H9 (cell line): ENCODE measurements at regions not wholly inside any gene's neighbourhood (a gene's known extent, or its start where the extent isn't known, plus 50 kb on each side); places are given as distances from the start of the nearest gene placed in this dataset.

Experiments
- DNase-seq: peaks from one replicate; pipeline ENCODE4 v3.0.0-alpha.2; 2017
- H2AFZ ChIP-seq: one replicate; pipeline ENCODE4 v1.6.1; 2013; ENCODE audit warnings: mild to moderate bottlenecking, low read length, control low read depth, moderate library complexity
- H2AK5ac ChIP-seq: 2 replicates; pipeline ENCODE4 v1.6.1; 2013; ENCODE audit warnings: low read length, control low read depth, mixed read lengths; ENCODE audit not compliant: insufficient read length
- H2BK120ac ChIP-seq: one replicate; pipeline ENCODE4 v1.6.1; 2013; ENCODE audit warnings: low read depth, mild to moderate bottlenecking, low read length, control low read depth, inconsistent platforms; ENCODE audit not compliant: poor library complexity, severe bottlenecking
- H2BK12ac ChIP-seq: 2 replicates; pipeline ENCODE4 v1.6.1; 2013; ENCODE audit warnings: low read length, control low read depth, mixed read lengths, low read depth; ENCODE audit not compliant: insufficient read length
- H2BK15ac ChIP-seq: 2 replicates; pipeline ENCODE4 v1.6.1; 2013; ENCODE audit warnings: low read depth, low read length, control low read depth
- H2BK20ac ChIP-seq: one replicate; pipeline ENCODE4 v1.6.1; 2013; ENCODE audit warnings: low read depth, mild to moderate bottlenecking, low read length, control low read depth, inconsistent platforms; ENCODE audit not compliant: poor library complexity, severe bottlenecking
- H2BK5ac ChIP-seq: 2 replicates; pipeline ENCODE4 v1.6.1; 2013; ENCODE audit warnings: low read length, control low read depth, mixed read lengths; ENCODE audit not compliant: insufficient read length
- H3K14ac ChIP-seq: 2 replicates; pipeline ENCODE4 v1.6.1; 2013; ENCODE audit warnings: low read length, control low read depth; ENCODE audit not compliant: insufficient read depth
- H3K18ac ChIP-seq: 2 replicates; pipeline ENCODE4 v1.6.1; 2013; ENCODE audit warnings: low read depth, mild to moderate bottlenecking, mixed read lengths, low read length, control low read depth; ENCODE audit not compliant: insufficient read length
- H3K23ac ChIP-seq: 2 replicates; pipeline ENCODE4 v1.6.1; 2013; ENCODE audit warnings: low read length, control low read depth, mixed read lengths, low read depth; ENCODE audit not compliant: insufficient read length
- H3K23me2 ChIP-seq: 2 replicates; pipeline ENCODE4 v1.6.1; 2013; ENCODE audit warnings: low read depth, mild to moderate bottlenecking, mixed read lengths, low read length, control low read depth; ENCODE audit not compliant: insufficient read length, poor library complexity, severe bottlenecking
- H3K27ac ChIP-seq: 2 replicates; pipeline ENCODE4 v1.5.1; 2013; ENCODE audit warnings: low read length, control low read depth, mixed read lengths, low read depth; ENCODE audit not compliant: insufficient read length
- H3K27me3 ChIP-seq: 2 replicates; pipeline ENCODE4 v1.6.1; 2013; ENCODE audit warnings: low read length, control low read depth, inconsistent platforms; ENCODE audit not compliant: insufficient read depth
- H3K4ac ChIP-seq: 2 replicates; pipeline ENCODE4 v1.6.1; 2013; ENCODE audit warnings: low read depth, mild to moderate bottlenecking, control low read depth, inconsistent platforms, low read length, moderate library complexity
- H3K4me1 ChIP-seq: 2 replicates; pipeline ENCODE4 v1.6.1; 2013; ENCODE audit warnings: low read length, control low read depth, inconsistent platforms; ENCODE audit not compliant: insufficient read depth
- H3K4me2 ChIP-seq: 2 replicates; pipeline ENCODE4 v1.6.1; 2013; ENCODE audit warnings: low read length, control low read depth, mixed read lengths; ENCODE audit not compliant: insufficient read length, insufficient read depth
- H3K56ac ChIP-seq: 2 replicates; pipeline ENCODE4 v1.6.1; 2013; ENCODE audit warnings: low read depth, mild to moderate bottlenecking, mixed read lengths, low read length, control low read depth; ENCODE audit not compliant: insufficient read length
- H3K79me1 ChIP-seq: 2 replicates; pipeline ENCODE4 v1.6.1; 2013; ENCODE audit warnings: low read depth, mild to moderate bottlenecking, moderate library complexity, low read length, control low read depth, inconsistent platforms; ENCODE audit not compliant: insufficient read depth, poor library complexity, severe bottlenecking
- H3K79me2 ChIP-seq: 2 replicates; pipeline ENCODE4 v1.6.1; 2013; ENCODE audit warnings: low read length, control low read depth, inconsistent platforms; ENCODE audit not compliant: insufficient read depth
- H3K9ac ChIP-seq: 2 replicates; pipeline ENCODE4 v1.6.1; 2013; ENCODE audit warnings: low read length, control low read depth, mixed read lengths; ENCODE audit not compliant: insufficient read length; ENCODE audit errors: extremely low read depth
- H3K9me3 ChIP-seq: one replicate; pipeline ENCODE4 v1.6.1; 2013; ENCODE audit warnings: low read depth, low read length, inconsistent platforms; ENCODE audit not compliant: control insufficient read depth
- H3T11ph ChIP-seq: one replicate; pipeline ENCODE4 v1.6.1; 2013; ENCODE audit warnings: mild to moderate bottlenecking, low read length, control low read depth, inconsistent platforms
- H4K20me1 ChIP-seq: one replicate; pipeline ENCODE4 v1.6.1; 2013; ENCODE audit not compliant: control insufficient read depth, insufficient read length, insufficient read depth
- H4K5ac ChIP-seq: 2 replicates; pipeline ENCODE4 v1.6.1; 2013; ENCODE audit warnings: low read depth, mild to moderate bottlenecking, mixed read lengths, low read length, control low read depth; ENCODE audit not compliant: insufficient read length
- H4K8ac ChIP-seq: replicated peaks from 2 replicates; pipeline ENCODE4 v1.6.1; 2013; ENCODE audit warnings: low read length, control low read depth, mixed read lengths, low read depth; ENCODE audit not compliant: insufficient read length
- H4K91ac ChIP-seq: 2 replicates; pipeline ENCODE4 v1.6.1; 2013; ENCODE audit warnings: low read depth, mild to moderate bottlenecking, moderate library complexity, mixed read lengths, low read length, control low read depth; ENCODE audit not compliant: insufficient read length
- H3K27ac Mint-ChIP-seq, 3 experiments: 2 replicates in 2 of 3; 3 replicates in 1 of 3; pipeline ENCODE4 v1.8.0; 2020 to 2021; ENCODE audit warnings: mixed read lengths in 3 of 3, mild to moderate bottlenecking in 1 of 3, moderate library complexity in 1 of 3
- H3K27me3 Mint-ChIP-seq: 2 replicates; pipeline ENCODE4 v1.8.0; 2021; ENCODE audit warnings: low read depth, mild to moderate bottlenecking, moderate library complexity, mixed read lengths
- H3K36me3 Mint-ChIP-seq, 3 experiments: 2 replicates in 2 of 3; 3 replicates in 1 of 3; pipeline ENCODE4 v1.8.0; 2020 to 2021; ENCODE audit warnings: low read depth in 3 of 3, mixed read lengths in 3 of 3; ENCODE audit not compliant: insufficient read depth in 1 of 3
- H3K4me1 Mint-ChIP-seq, 2 experiments: 2 replicates each; pipeline ENCODE4 v1.8.0; 2020; ENCODE audit warnings: mixed read lengths in 2 of 2
- H3K4me3 Mint-ChIP-seq, 2 experiments: 2 replicates in 1 of 2; 3 replicates in 1 of 2; pipeline ENCODE4 v1.8.0; 2020 to 2021; ENCODE audit warnings: mild to moderate bottlenecking in 2 of 2, mixed read lengths in 2 of 2, moderate library complexity in 1 of 2
- H3K9me3 Mint-ChIP-seq, 2 experiments: 2 replicates in 1 of 2; 3 replicates in 1 of 2; pipeline ENCODE4 v1.8.0; 2020; ENCODE audit warnings: mild to moderate bottlenecking in 2 of 2, mixed read lengths in 2 of 2, moderate library complexity in 1 of 2
- CTCF ChIP-seq: fragments of 200-600 bp; sonication (generic); conservative IDR thresholded peaks from 3 replicates; pipeline ENCODE4 v1.8.0; 2021; ENCODE audit warnings: antibody characterized with exemption, mild to moderate bottlenecking
- WGBS: extraction: QIAGEN DNeasy Blood & Tissue Kit; methylation state at CpG from one replicate; pipeline ENCODE4 v1.1.7; 2013; ENCODE audit warnings: missing lambda C conversion rate, low lambda C conversion rate, mixed read lengths; ENCODE audit not compliant: insufficient read length; ENCODE audit errors: extremely low coverage; 5-methylcytosine and 5-hydroxymethylcytosine counted together

GRCh38 chr10:90168244-90168643 lies 466.9 kb downstream of the KIF20B start:
- Histone ChIP-seq H3K9ac (no peak overlapping the region), H2AK5ac (no peak overlapping the region), H2BK20ac (no peak overlapping the region), H4K20me1 (no peaks in the 10 kb centered on the region), H3K23me2 (no peaks in the 10 kb centered on the region), H2BK12ac (no peak overlapping the region), H2BK15ac (no peak overlapping the region), H3K9me3 (no peaks in the 10 kb centered on the region), H3T11ph (no peak overlapping the region), H4K5ac (no peak overlapping the region), H3K23ac (no peak overlapping the region), H3K79me2 (no peaks in the 10 kb centered on the region), H4K8ac (no peak overlapping the region), H3K27me3 (no peaks in the 10 kb centered on the region), H3K18ac (no peak overlapping the region), H2BK5ac (no peak overlapping the region), H3K4me2 (no peak overlapping the region), H3K27ac (no peak overlapping the region), H3K4me1 (no peaks in the 10 kb centered on the region), H4K91ac (no peak overlapping the region), H3K56ac (no peak overlapping the region), H3K14ac (no peak overlapping the region), H2BK120ac (no peak overlapping the region), H3K79me1 (no peaks in the 10 kb centered on the region), H3K4ac (no peak overlapping the region), H2AFZ (no peak overlapping the region)
- Mint-ChIP-seq H3K9me3 (peaks cover 3 to 6% of the 10 kb centered on the region in 2 experiments; a peak in 2 of 5 replicates), H3K4me3 (no peak overlapping the region), H3K27me3 (no peaks in the 10 kb centered on the region), H3K27ac (no peak overlapping the region), H3K4me1 (no peaks in the 10 kb centered on the region), H3K36me3 (no peaks in the 10 kb centered on the region; a peak in 1 of 7 replicates)
- DNase-seq, result no peak
- no CpG with 5 or more reads among the region's 7 CpGs for WGBS
- no peak for TF ChIP-seq CTCF
